ENCODE measurements at regions not wholly inside any gene's neighbourhood (a gene's known extent, or its start where the extent isn't known, plus 50 kb on each side); places are given as distances from the start of the nearest gene placed in this dataset.
A peak's percentile ranks its signal among the peaks of the same experiment; 100 is the strongest.
"Not testable (repeated sequence)": the region's sequence is repeated elsewhere in the genome, so short reads cannot be mapped to it uniquely, and the experiment has no call there.

DNA sequence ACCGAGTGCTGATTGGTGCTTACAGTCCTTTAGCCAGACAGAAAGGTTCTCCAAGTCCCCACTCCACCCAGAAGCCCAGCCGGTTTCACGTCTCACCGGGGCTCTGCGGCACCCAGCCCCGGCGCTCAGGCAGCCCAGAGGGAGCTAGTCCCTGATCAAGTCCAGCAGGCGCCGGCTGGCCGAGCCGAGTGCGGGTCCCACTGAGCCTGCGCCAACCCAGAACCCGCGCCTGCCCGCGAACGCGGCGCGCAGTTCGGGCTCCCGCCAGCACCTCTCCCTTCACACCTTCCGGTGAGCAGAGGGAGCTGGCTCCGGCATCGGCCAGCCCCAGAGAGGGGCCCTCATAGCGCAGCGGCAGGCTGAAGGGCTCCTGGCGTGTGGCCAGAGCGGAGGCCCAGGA is 481.6 kb upstream of the CHD1 start:
- peak; percentile 18 for ATAC-seq

GRCh38 chr5:99404764-99405302 is 476.0 kb upstream of the CHD1 start:
- ATAC-seq, result not testable (repeated sequence)

DNA sequence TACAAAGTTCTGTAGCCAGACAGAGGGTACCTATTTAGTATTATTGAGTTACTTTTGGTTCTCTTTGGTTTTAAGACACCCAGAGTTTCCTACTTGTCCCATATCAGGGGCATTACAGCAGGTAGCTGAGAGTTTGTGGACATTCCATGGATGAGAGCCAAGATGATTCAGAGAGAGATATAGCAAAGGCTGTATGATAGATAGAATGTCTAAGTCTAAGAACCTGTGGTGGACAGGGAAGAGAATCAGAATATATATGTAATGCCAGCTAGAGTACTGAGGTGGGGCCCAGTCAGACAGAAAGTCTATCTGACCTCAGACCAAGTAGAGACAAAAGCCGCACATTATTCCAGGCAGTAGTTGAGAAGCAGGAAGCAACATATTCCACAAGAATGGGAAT is 471.8 kb upstream of the CHD1 start:
- ATAC-seq, result not testable (repeated sequence)

DNA sequence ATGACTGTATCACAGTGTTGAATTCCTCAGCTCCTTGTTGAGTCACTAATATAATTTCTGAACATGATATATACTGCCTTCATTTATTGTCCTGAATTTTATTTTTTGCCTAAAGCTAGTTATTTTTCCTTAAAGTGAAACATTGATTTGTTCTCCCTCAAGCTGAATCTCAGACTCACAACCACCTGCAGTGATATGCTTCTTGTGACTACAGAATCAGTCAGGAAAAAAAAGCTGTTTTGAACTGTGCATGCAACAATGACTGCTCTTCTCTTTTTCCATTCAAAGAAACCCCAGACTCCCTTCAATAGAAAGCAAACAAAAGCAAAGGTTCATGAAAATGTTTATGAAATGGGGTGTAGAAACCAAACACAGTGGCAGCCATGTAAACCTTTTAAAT is 470.2 kb upstream of the CHD1 start:
- ATAC-seq, result no peak

- no peak for ATAC-seq
Observed at GRCh38 chr5:99386406-99387077, 457.7 kb upstream of the CHD1 start.

DNA sequence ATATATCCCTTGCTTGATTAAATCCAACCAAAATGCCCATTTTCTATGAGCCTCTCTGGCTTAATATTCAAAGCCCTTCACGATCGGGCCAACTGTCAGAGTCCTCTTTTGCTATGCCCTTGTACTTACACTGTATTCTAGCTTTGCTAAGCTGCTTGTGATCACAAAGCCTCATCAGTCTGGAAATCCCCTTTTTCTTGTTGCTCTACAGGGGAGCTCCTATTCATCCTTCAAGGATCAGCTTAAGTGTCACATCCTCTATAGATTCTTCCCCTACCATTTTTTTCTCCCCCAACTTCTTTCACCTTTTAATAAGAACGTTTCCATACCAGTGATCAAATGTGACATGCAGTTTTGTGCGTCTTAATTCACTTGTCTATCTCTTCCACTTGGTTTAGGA is 450.4 kb upstream of the CHD1 start:
- no peak for ATAC-seq

DNA sequence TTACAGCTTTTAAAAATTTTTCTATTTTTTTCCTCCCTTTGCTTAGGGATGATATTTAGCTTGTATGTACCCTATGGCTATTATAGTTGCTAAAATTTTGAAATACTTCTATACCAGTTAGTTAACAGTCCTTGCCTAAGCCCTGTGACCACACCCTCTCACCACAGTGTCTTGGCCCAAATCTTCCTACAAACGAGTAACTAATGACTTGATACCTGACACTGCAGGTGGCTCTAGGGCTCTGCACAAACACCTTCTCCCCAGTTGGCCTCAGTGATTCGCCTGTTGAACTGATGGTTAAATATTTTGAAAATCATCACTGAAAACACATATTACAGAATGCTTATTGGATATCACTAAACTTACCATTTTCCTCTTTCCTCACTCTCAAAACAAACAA is 449.6 kb upstream of the CHD1 start:
- ATAC-seq, result no peak

DNA sequence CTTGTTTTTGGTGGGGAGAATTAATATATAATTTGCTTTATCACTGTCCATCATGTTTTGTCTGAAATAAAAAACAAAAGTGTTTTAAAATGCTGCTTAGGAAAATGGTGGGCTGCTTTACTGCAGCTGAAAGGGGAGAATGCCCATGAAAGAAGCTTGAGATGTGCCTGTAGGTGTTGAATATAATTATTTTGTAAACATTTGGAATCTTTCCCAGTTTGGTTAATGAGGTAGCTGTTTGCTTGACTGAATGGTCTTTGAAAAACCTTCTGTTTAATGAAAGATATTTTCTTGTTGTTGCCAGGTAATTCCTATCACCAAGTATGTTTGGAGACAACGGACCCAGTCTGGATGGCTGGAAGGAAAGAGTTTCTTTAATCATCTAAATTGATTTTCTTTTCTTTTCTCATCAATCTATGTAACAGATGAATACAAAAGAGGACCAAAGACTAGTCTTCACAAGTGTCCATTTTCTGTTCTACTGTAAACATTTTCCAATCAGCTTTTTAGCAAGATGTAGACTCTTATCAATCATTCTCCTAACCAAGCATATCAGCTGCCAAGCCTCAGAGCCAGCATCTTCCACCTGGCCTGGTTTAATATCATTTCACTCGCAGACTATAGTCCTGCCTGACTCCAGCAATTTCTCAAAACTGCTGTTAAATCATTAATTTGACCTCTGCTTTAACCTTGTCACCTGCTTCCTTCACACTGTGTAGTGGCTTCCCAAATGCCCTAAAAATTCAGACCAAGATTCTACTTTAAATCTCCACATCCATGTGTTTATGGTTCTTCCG is 441.2 kb upstream of the CHD1 start:
- no peak for ATAC-seq

GRCh38 chr5:99368726-99369125 is 439.9 kb upstream of the CHD1 start:
- ATAC-seq, result no peak

GRCh38 chr5:99355881-99356280 is 427.1 kb upstream of the CHD1 start:
- ATAC-seq, result no peak

- ATAC-seq, result no peak
Observed at GRCh38 chr5:99349787-99350186, 421.0 kb upstream of the CHD1 start.

DNA sequence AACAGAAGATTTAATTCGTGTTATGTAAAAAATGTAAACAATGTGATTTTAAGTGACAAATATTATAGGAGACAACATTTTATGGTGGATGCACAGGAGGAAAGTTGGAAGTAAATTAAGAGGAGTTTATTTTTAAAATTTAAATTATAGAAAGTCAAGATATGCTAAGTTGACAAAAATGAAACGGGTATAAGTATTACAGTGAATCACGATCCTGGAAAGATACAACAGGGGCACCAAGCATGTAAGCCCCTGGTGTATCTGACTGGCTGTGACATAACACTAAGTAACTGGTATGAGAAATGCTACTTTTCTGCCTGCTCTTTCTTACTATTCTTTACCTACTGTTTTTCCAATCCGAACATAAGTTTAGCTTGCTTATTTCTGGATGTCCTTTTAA is 419.8 kb upstream of the CHD1 start:
- no peak for ATAC-seq

- ATAC-seq, result not testable (repeated sequence)
Observed at GRCh38 chr5:99339758-99340157, 411.0 kb upstream of the CHD1 start.

DNA sequence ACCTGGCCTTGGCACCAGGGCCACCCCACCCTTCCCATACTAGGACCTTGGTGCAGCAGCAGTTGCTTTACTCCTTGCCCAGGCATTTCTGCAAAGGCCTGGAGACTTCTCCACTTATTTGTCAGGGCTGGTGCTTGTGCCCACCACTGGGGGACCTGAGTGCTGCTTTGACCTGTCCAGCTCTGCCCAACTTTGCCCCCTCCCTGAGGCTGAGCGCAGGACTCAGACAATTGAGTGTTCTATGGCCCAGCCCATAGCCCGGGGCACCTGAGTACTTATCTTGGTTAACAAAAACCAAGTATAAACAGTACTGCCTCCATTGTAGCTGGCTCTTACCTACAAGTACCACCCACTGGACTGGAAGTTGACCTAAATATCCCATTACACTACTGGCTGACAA is 406.1 kb upstream of the CHD1 start:
- no peak for ATAC-seq

DNA sequence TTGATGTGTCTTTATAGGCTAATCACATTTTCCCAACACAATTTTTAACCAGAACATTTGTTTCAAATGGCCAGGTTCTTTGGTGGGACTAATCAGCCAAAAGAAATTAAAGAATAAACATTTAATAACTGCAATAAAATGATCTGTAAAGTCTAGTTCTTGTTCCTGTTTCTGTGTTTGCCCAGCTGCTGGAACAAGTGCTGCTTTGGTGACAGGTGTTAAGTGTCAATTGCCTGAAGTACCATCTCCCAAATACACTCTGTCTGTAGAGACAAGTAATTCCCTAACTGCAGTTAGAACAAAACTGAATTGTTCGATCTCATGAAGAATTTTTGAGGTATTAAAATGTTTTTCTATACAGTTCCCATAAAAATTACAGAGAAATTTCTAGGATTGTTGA is 402.3 kb upstream of the CHD1 start:
- ATAC-seq, result no peak

- ATAC-seq, result no peak
Observed at GRCh38 chr5:99320436-99320835, 391.6 kb upstream of the CHD1 start.

DNA sequence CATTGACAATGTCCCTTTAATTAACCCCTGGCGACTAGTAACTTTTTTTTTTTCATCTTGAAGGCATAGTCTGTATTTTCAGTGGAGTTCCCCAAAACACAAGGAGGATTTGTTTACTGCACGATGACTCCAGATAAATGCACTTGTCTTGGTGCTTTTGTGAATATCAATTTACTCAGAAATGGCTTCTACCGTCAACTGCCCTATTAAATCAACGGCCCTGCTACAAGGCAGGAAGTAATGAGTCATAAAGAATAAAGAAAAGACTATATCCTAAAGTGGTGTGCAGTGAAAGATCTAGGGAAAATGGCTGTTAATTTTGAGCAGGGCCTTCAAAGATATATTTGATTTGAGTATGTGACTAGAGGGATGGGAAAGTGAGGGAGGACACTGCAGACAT is 388.3 kb upstream of the CHD1 start:
- ATAC-seq, result no peak

DNA sequence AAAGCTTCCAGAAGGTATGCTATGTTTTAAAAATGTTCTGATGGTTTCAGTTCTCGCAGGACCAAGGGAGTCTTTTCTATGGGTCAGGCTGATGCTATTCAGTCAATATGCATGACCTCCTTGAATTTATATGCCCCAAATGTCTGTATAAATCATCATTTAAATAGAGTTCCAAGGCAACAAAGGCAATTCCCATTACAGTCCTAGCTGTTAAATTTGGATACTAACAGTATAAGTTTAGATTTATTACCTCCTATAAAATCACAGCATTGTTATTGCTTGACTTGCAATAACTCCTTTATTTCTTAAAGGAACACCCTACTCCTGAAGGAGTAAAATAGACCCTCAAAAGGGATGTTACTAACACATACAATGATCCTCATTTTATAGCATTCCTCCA is 387.7 kb upstream of the CHD1 start:
- ATAC-seq, result no peak

DNA sequence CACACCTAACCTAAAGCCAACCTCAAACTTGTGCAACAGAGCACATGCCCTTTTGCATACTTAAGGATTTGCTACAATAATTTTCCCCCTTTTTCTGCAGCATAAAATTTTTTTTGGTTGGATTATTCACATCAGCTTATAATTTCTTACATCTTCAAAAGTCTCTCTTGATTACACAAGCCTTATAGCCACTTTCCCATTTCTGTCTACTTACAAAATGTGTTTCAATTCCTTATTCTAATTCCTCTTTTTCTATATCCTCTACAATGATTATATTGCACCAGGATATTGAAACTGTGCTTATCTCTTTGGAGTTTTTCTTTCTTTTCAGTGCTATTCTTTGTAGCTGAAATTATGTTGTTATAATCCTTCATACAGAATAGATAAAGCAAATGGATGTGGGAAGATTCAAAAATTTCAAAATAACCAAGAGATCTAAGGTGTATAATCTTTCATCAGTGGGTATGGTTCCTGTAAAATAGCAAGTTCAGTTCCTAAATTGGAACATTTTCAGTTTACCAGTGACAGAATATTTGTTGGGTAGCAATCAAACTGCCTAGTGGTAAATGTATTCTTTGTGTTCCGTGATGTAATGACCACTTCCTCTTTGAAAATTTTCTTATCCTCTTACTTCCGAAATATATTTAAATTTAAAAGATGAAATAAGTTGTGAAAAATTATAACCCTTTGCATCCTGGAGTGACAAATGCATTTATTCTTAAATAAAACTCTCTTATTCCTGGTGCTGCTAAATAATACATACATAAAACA is 386.8 kb upstream of the CHD1 start:
- no peak for ATAC-seq

GRCh38 chr5:99314721-99315120 is 385.9 kb upstream of the CHD1 start:
- ATAC-seq, result no peak

DNA sequence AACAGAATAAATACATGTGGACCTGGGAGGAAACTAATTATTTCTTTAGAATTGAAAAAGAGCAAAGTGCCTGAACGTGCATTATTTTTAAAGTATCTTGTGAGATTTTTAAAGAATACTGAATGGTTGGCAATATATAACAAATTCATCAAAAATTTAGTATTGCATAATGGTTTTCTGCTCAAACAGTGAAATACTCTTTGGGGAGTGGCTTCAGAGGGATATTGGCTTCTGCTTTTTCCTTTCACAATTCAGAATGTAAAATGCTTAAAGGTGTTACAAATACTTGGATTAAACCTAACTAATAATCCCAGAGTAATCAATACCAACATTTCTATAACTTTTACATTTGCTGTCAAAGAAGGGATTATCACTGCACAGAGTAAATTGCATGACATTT is 379.3 kb upstream of the CHD1 start:
- no peak for ATAC-seq

GRCh38 chr5:99305045-99305580 is 376.3 kb upstream of the CHD1 start:
- no peak for ATAC-seq

GRCh38 chr5:99285606-99286005 is 356.8 kb upstream of the CHD1 start:
- no peak for ATAC-seq
